ENCODE measurements at regions not wholly inside any gene's neighbourhood (a gene's known extent, or its start where the extent isn't known, plus 50 kb on each side); places are given as distances from the start of the nearest gene placed in this dataset.
A peak's percentile ranks its signal among the peaks of the same experiment; 100 is the strongest.

- no peak overlapping the region for H3K4me3 ChIP-seq (ENCODE audit: low read length)
- DNase-seq (ENCODE audit: low read depth), result peak; percentile 37
- TF ChIP-seq CTCF (IDR thresholded peaks at IDR 0.05; ENCODE audit: insufficient read depth, low read depth, low read length, missing control alignments), result no peak
These were observed 260.4 kb upstream of the ARHGAP20 start for GRCh38 chr11:110972640-110973039.

- no peak for TF ChIP-seq CTCF (IDR thresholded peaks at IDR 0.05; ENCODE audit: insufficient read depth, low read depth, low read length, missing control alignments)
- H3K4me3 ChIP-seq (ENCODE audit: low read length), result no peak overlapping the region
- no peak for DNase-seq (ENCODE audit: low read depth)
These were observed 259.9 kb upstream of the ARHGAP20 start for GRCh38 chr11:110972106-110972505.

GRCh38 chr11:110971140-110971539 lies 258.9 kb upstream of the ARHGAP20 start:
- no peak for DNase-seq (ENCODE audit: low read depth)
- no peak for TF ChIP-seq CTCF (IDR thresholded peaks at IDR 0.05; ENCODE audit: insufficient read depth, low read depth, low read length, missing control alignments)
- H3K4me3 ChIP-seq (ENCODE audit: low read length), result no peak overlapping the region

GRCh38 chr11:110968348-110969062 lies 256.3 kb upstream of the ARHGAP20 start:
- no peak for DNase-seq (ENCODE audit: low read depth)
- no peak overlapping the region for H3K4me3 ChIP-seq (ENCODE audit: low read length)
- no peak for TF ChIP-seq CTCF (IDR thresholded peaks at IDR 0.05; ENCODE audit: insufficient read depth, low read depth, low read length, missing control alignments)

GRCh38 chr11:110966131-110966530 lies 253.9 kb upstream of the ARHGAP20 start:
- no peak for DNase-seq (ENCODE audit: low read depth)
- no peak overlapping the region for H3K4me3 ChIP-seq (ENCODE audit: low read length)
- no peak for TF ChIP-seq CTCF (IDR thresholded peaks at IDR 0.05; ENCODE audit: insufficient read depth, low read depth, low read length, missing control alignments)

- H3K4me3 ChIP-seq (ENCODE audit: low read length), result no peak overlapping the region
- no peak for DNase-seq (ENCODE audit: low read depth)
- TF ChIP-seq CTCF (IDR thresholded peaks at IDR 0.05; ENCODE audit: insufficient read depth, low read depth, low read length, missing control alignments), result no peak
These were observed 250.7 kb upstream of the ARHGAP20 start for GRCh38 chr11:110962921-110963320.

- no peak for TF ChIP-seq CTCF (IDR thresholded peaks at IDR 0.05; ENCODE audit: insufficient read depth, low read depth, low read length, missing control alignments)
- no peak for DNase-seq (ENCODE audit: low read depth)
These were observed 247.9 kb upstream of the ARHGAP20 start for GRCh38 chr11:110960167-110960566.

More at GRCh38 chr11:110960167-110960566, 247.9 kb upstream of the ARHGAP20 start:
- H3K4me3 ChIP-seq (ENCODE audit: low read length), result no peak overlapping the region
